Psoas muscle (tissue), 7 donors: ENCODE measurements at regions not wholly inside any gene's neighbourhood (a gene's known extent, or its start where the extent isn't known, plus 50 kb on each side); places are given as distances from the start of the nearest gene placed in this dataset.

ENCODE experiments used
- ATAC-seq, 4 donors: fragments of 200-7000 bp; cut with Tn5 transposase; one replicate each; pipeline ENCODE4 v1.9.1; 2020; ENCODE audit warnings: moderate library complexity in 3 of 4, mild to moderate bottlenecking in 2 of 4
- DNase-seq, 2 donors: peaks; one replicate each; pipeline ENCODE4 v3.0.0-alpha.2; 2020
- H3K27ac ChIP-seq: fragments of 200-600 bp; one replicate; pipeline ENCODE4 v1.8.0; 2022
- H3K27me3 ChIP-seq, 3 donors: fragments of 200-600 bp in 1 of 3; one replicate each; pipeline versions ENCODE4 v1.6.1 to v1.8.0; 2013 to 2022; ENCODE audit warnings: low read length in 2 of 3, mild to moderate bottlenecking in 2 of 3, moderate library complexity in 1 of 3; ENCODE audit not compliant: insufficient read depth in 3 of 3
- H3K36me3 ChIP-seq, 2 donors: fragments of 200-600 bp in 1 of 2; one replicate each; pipeline versions ENCODE4 v1.6.1 to v1.8.0; 2013 to 2022; ENCODE audit warnings: low read depth in 1 of 2, mild to moderate bottlenecking in 1 of 2, moderate library complexity in 1 of 2; ENCODE audit not compliant: insufficient read depth in 1 of 2
- H3K4me1 ChIP-seq: fragments of 200-600 bp; one replicate; pipeline ENCODE4 v1.8.0; 2022
- H3K4me3 ChIP-seq: fragments of 200-600 bp; one replicate; pipeline ENCODE4 v1.8.0; 2022; ENCODE audit warnings: mild to moderate bottlenecking
- H3K9me3 ChIP-seq: fragments of 200-600 bp; one replicate; pipeline ENCODE4 v1.8.0; 2022
- WGBS, 3 donors: extraction: QIAGEN DNeasy Blood & Tissue Kit; methylation state at CpG; one replicate each; pipeline versions ENCODE4 v1.1.6 to v1.1.7; 2013; 5-methylcytosine and 5-hydroxymethylcytosine counted together
- intact Hi-C, 2 donors: fragments of 100-400 bp; cut with DNase I; formaldehyde crosslinking; loops; one replicate each; pipeline versions ENCODE4 v1.11.0 to v1.14.2; 2022
- TF ChIP-seq, protein P1 (sequence below): fragments of 200-600 bp; IDR thresholded peaks from one replicate; pipeline ENCODE4 v1.8.0; 2022; ENCODE audit warnings: antibody characterized with exemption
- donor health status: healthy with polysubstance abuse.
- donor health status: DM: no; HTN: no; CAD: no; lungs with moderate emphysema.
- donor health status: Bipolar disorder and iron deficiency.
- donor health status: healthy.
- donor health status: DM: yes; HTN: yes; CAD: no.
- donor health status: DM: no; HTN: no; CAD: no.
- donor health status: DM: yes; HTN: yes; CAD: no.

DNA sequence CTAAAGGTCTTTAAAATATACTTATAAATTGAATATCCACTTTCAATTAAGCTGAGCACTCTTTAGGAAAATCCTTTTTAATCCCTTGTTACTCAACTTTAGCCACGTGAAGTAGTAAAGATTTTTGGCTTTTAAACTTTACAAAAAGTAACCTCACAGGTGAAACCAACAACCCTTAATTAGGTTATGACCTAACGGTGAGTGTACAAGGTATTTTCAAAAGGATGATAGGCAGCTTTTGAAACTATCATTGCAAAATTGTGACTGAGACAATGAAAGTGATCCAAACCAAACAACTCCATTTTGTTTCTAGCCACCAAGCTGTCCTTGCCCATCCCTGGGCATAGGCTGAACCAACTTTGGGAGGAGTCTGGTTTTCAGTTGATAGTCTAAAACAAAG, 940.2 kb downstream of the OTOL1 start:
- H3K4me3 ChIP-seq = no peak overlapping the region
- intact Hi-C loops = no loop called here
- no peaks in the 10 kb centered on the region for H3K27me3 ChIP-seq
- H3K4me1 ChIP-seq = no peaks in the 10 kb centered on the region
- no peak overlapping the region for H3K27ac ChIP-seq
- 74 to 82% (median 77%) methylated on average over 2 of the region's 2 CpGs for WGBS, 3 donors
- H3K36me3 ChIP-seq = no peaks in the 10 kb centered on the region
- peaks cover 3% of the 10 kb centered on the region for H3K9me3 ChIP-seq
- DNase-seq (no peak), ATAC-seq (no peak)
- TF ChIP-seq, protein P1, sequence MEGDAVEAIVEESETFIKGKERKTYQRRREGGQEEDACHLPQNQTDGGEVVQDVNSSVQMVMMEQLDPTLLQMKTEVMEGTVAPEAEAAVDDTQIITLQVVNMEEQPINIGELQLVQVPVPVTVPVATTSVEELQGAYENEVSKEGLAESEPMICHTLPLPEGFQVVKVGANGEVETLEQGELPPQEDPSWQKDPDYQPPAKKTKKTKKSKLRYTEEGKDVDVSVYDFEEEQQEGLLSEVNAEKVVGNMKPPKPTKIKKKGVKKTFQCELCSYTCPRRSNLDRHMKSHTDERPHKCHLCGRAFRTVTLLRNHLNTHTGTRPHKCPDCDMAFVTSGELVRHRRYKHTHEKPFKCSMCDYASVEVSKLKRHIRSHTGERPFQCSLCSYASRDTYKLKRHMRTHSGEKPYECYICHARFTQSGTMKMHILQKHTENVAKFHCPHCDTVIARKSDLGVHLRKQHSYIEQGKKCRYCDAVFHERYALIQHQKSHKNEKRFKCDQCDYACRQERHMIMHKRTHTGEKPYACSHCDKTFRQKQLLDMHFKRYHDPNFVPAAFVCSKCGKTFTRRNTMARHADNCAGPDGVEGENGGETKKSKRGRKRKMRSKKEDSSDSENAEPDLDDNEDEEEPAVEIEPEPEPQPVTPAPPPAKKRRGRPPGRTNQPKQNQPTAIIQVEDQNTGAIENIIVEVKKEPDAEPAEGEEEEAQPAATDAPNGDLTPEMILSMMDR = no peak

DNA sequence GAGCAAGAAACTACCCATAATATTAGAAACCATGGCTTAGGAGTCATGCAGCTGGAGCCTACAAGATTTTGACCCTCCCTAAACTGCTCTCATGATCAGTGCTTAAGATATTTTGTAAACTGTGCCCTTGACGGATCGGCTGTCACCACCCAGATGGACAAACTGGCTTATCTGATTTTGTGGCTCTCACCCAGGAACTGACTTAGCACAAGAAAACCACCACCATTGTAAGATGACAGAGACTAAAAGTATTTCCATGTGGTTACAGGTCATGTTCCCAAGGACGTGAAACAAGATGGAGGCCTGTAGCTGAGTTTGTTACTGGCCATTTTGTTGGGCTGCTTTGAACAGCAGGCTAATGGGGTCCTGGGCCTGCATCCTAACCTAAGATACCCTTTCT, 940.9 kb downstream of the OTOL1 start:
- no peak for ATAC-seq
- 84 to 91% (median 86%) methylated on average over 3 of the region's 3 CpGs for WGBS, 3 donors
- Histone ChIP-seq H3K4me1 (no peaks in the 10 kb centered on the region), H3K27me3 (no peaks in the 10 kb centered on the region), H3K36me3 (no peaks in the 10 kb centered on the region), H3K27ac (no peak overlapping the region), H3K9me3 (peaks cover 3% of the 10 kb centered on the region), H3K4me3 (no peak overlapping the region)
- DNase-seq = no peak
- intact Hi-C loops = no loop called here
- TF ChIP-seq, protein P1 = no peak

DNA sequence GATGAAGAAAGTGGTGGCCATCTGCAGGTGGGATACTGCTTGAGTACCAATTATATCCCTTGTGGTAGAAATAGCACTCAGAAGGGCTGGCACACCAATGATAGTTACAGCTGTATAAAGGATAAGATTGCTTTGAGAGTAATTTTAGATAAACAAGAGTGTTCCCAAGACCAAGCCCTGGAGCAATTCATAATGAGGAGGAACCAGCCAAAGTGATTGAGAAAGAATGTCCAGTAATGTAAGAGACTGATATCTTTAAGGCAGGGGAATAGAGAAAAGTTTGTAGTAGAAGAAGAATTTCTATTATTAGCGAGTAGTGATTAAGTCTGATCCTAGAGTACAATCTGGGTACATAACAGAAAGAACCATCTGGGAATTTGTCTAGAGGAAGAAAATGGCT, 945.1 kb downstream of the OTOL1 start:
- intact Hi-C loops = no loop called here
- H3K36me3 ChIP-seq = no peaks in the 10 kb centered on the region
- 0 to 23% (median 21%) methylated on average over 1 of the region's 1 CpG for WGBS, 3 donors
- DNase-seq = no peak
- no peaks in the 10 kb centered on the region for H3K27me3 ChIP-seq
- no peaks in the 10 kb centered on the region for H3K9me3 ChIP-seq
- TF ChIP-seq, protein P1 = no peak
- no peak for ATAC-seq
- H3K4me3 ChIP-seq = no peak overlapping the region
- no peaks in the 10 kb centered on the region for H3K4me1 ChIP-seq
- H3K27ac ChIP-seq = no peak overlapping the region

DNA sequence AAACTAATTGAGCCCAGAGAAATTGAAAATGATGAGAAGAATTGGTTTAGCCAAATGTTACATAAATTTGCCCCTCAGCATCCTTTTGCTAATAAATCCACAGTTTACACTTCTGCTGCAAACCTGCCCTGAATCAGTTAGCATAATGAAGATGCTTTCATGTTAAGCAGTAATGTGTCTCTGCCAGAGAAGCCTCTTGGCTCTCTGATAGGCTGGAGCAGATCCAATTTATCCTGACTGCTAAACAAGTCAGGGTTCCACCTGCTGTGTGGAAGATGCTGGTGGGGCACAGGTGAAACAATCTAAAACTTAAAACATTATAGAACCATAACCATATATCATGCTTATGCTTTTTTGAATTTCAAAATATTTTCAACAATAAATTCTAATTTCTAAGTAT, 946.8 kb downstream of the OTOL1 start:
- no peaks in the 10 kb centered on the region for H3K4me1 ChIP-seq
- intact Hi-C loops = no loop called here
- TF ChIP-seq, protein P1 = no peak
- no peak for DNase-seq
- H3K36me3 ChIP-seq = no peaks in the 10 kb centered on the region
- H3K9me3 ChIP-seq = no peaks in the 10 kb centered on the region
- H3K27ac ChIP-seq = no peak overlapping the region
- no peak overlapping the region for H3K4me3 ChIP-seq
- ATAC-seq = no peak
- H3K27me3 ChIP-seq = no peaks in the 10 kb centered on the region

DNA sequence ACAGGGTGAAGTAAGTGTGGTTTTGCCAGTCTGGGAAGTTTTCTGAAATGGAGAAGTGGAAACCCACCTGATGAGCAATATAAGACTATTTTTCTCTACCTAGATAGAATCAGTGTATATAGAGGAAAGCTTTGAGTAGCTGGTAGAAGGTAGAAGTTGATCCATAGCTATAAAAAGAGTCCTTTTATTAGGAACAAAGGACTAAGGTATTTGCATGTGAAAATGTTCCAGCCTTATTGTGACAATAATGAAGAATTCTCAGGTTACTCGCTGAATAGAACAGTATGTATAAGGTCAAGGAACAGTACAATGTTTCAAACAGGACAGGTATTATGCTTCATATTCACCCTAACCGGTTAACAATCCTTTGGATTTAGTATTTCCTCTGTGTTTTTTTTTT, 972.2 kb downstream of the OTOL1 start:
- Histone ChIP-seq H3K36me3 (no peaks in the 10 kb centered on the region), H3K4me3 (no peak overlapping the region), H3K4me1 (no peaks in the 10 kb centered on the region), H3K27ac (no peak overlapping the region), H3K9me3 (no peaks in the 10 kb centered on the region), H3K27me3 (no peaks in the 10 kb centered on the region)
- TF ChIP-seq, protein P1 = no peak
- ATAC-seq (no peak), DNase-seq (no peak)
- 74 to 92% (median 83%) methylated on average over 2 of the region's 2 CpGs for WGBS, 3 donors
- intact Hi-C loops = no loop called here
